Loucy (cell line): ENCODE measurements at regions not wholly inside any gene's neighbourhood (a gene's known extent, or its start where the extent isn't known, plus 50 kb on each side); places are given as distances from the start of the nearest gene placed in this dataset.

ENCODE experiments used
- H2AFZ ChIP-seq: fragments of 200-600 bp; sonication (generic); 2 replicates; pipeline ENCODE4 v1.6.0; 2016; ENCODE audit warnings: antibody characterized with exemption, mild to moderate bottlenecking, low read length, moderate library complexity
- H3F3A ChIP-seq: fragments of 200-600 bp; 2 replicates; pipeline ENCODE4 v1.6.0; 2016; ENCODE audit warnings: antibody characterized with exemption, low read depth, mild to moderate bottlenecking
- H3K27me3 ChIP-seq: fragments of 200-600 bp; sonication (generic); 2 replicates; pipeline ENCODE4 v1.6.1; 2014; ENCODE audit warnings: low read length, mild to moderate bottlenecking; ENCODE audit not compliant: insufficient read depth, poor library complexity, severe bottlenecking
- H3K36me3 ChIP-seq: fragments of 200-600 bp; sonication (generic); 2 replicates; pipeline ENCODE4 v1.6.1; 2016; ENCODE audit warnings: low read length; ENCODE audit not compliant: insufficient read depth
- H3K4me1 ChIP-seq: fragments of 200-600 bp; sonication (generic); 2 replicates; pipeline ENCODE4 v1.5.1; 2014; ENCODE audit warnings: low read length, mild to moderate bottlenecking; ENCODE audit not compliant: insufficient read depth, poor library complexity, severe bottlenecking
- H3K4me2 ChIP-seq: fragments of 200-600 bp; sonication (generic); 2 replicates; pipeline ENCODE4 v1.6.0; 2014; ENCODE audit warnings: antibody characterized with exemption, low read length, low read depth, mild to moderate bottlenecking; ENCODE audit not compliant: poor library complexity, severe bottlenecking
- H3K4me3 ChIP-seq: fragments of 200-600 bp; sonication (generic); 2 replicates; pipeline ENCODE4 v1.5.1; 2014; ENCODE audit warnings: low read length, mild to moderate bottlenecking, mixed read lengths; ENCODE audit not compliant: poor library complexity, severe bottlenecking
- H3K79me2 ChIP-seq: fragments of 200-600 bp; sonication (generic); 2 replicates; pipeline ENCODE4 v1.6.1; 2014; ENCODE audit warnings: low read length; ENCODE audit not compliant: insufficient read depth
- H3K9ac ChIP-seq: fragments of 200-600 bp; sonication (generic); 2 replicates; pipeline ENCODE4 v1.6.0; 2014; ENCODE audit warnings: mild to moderate bottlenecking, low read depth, low read length, moderate library complexity; ENCODE audit not compliant: poor library complexity, severe bottlenecking
- H3K9me2 ChIP-seq: fragments of 200-600 bp; sonication (generic); replicated peaks from 2 replicates; pipeline ENCODE4 v1.6.1; 2016; ENCODE audit warnings: low read depth, low read length, mixed read lengths
- H3K9me3 ChIP-seq: fragments of 200-600 bp; sonication (generic); 2 replicates; pipeline ENCODE4 v1.6.1; 2014; ENCODE audit warnings: mild to moderate bottlenecking, antibody characterized with exemption, low read length, low read depth; ENCODE audit not compliant: insufficient read depth
- H4K20me1 ChIP-seq: fragments of 200-600 bp; sonication (generic); 2 replicates; pipeline ENCODE4 v1.6.0; 2014; ENCODE audit warnings: antibody characterized with exemption, low read length, mild to moderate bottlenecking; ENCODE audit not compliant: insufficient read depth, poor library complexity, severe bottlenecking
- CTCF ChIP-seq: fragments of 200-600 bp; sonication (generic); conservative IDR thresholded peaks from 2 replicates; pipeline ENCODE4 v1.5.1; 2014; ENCODE audit warnings: mild to moderate bottlenecking, antibody characterized with exemption, low read length
- EZH2phosphoT487 ChIP-seq: fragments of 200-600 bp; IDR thresholded peaks from 2 replicates; pipeline ENCODE4 v1.6.1; 2018; ENCODE audit warnings: antibody characterized with exemption, mild to moderate bottlenecking, moderate library complexity, borderline replicate concordance

DNA sequence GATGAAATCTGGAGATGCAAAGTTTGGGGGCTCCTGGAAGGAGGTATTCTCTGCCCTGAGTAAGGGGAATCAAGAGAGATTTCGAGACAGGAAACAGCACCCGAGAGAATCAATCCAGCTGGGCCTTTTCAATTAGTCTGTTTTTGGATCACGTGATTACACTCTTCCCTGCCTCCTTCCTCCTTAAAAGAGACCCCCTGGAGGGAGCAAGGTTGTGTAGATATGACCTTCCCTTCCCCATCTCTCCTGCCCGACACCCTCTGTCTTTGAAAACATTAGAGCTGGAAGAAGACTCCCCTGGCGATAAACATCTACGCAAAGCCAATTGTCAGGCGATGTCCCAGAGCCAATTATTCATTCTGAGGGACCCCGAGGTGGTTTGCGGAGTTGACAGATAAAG is 407.9 kb downstream of the MIAT start:
- H3K79me2 ChIP-seq = no peaks in the 10 kb centered on the region
- H3K4me3 ChIP-seq = no peak overlapping the region
- no peaks in the 10 kb centered on the region for H3K9me2 ChIP-seq
- H3K36me3 ChIP-seq = no peaks in the 10 kb centered on the region
- H2AFZ ChIP-seq = no peak overlapping the region
- no peaks in the 10 kb centered on the region for H3K27me3 ChIP-seq
- no peaks in the 10 kb centered on the region for H3K9me3 ChIP-seq
- H4K20me1 ChIP-seq = no peaks in the 10 kb centered on the region
- no peak overlapping the region for H3K9ac ChIP-seq
- no peak for TF ChIP-seq EZH2phosphoT487
- H3K4me1 ChIP-seq = no peaks in the 10 kb centered on the region
- no peak overlapping the region for H3K4me2 ChIP-seq
- no peaks in the 10 kb centered on the region for H3F3A ChIP-seq

DNA sequence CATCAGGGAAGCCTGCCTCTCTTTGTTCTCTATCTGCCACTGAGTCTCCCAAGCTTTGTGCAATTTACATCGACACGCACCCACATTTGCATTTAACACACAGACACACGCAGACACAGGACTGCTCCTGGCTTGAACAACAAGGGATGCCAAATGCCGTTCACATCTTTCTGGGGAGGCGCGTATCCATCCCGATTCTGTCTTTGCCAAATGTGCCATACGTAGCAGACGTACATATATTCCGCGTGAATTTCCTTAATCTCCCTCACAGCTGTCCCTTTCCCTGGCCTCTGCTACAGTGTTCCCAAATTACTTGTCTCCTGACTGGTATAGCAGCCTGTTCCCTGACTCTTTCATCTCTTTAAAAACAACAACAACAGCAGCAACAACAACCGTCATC is 409.5 kb downstream of the MIAT start:
- TF ChIP-seq CTCF (no peak), EZH2phosphoT487 (no peak)
- Histone ChIP-seq H3K9ac (no peak overlapping the region), H3F3A (no peaks in the 10 kb centered on the region), H3K27me3 (no peaks in the 10 kb centered on the region), H3K4me3 (no peak overlapping the region), H3K9me3 (no peaks in the 10 kb centered on the region), H3K36me3 (no peaks in the 10 kb centered on the region), H3K9me2 (no peaks in the 10 kb centered on the region), H4K20me1 (no peaks in the 10 kb centered on the region), H2AFZ (no peak overlapping the region), H3K4me2 (no peak overlapping the region), H3K79me2 (no peaks in the 10 kb centered on the region), H3K4me1 (no peaks in the 10 kb centered on the region)

- no peak overlapping the region for H3K9ac ChIP-seq
- H3F3A ChIP-seq = no peaks in the 10 kb centered on the region
- H3K4me3 ChIP-seq = no peak overlapping the region
- H2AFZ ChIP-seq = no peak overlapping the region
- H4K20me1 ChIP-seq = no peaks in the 10 kb centered on the region
- no peak overlapping the region for H3K4me2 ChIP-seq
- TF ChIP-seq EZH2phosphoT487 = no peak
- no peak for TF ChIP-seq CTCF
- H3K79me2 ChIP-seq = no peaks in the 10 kb centered on the region
- no peaks in the 10 kb centered on the region for H3K4me1 ChIP-seq
- no peaks in the 10 kb centered on the region for H3K36me3 ChIP-seq
- H3K9me2 ChIP-seq = no peaks in the 10 kb centered on the region
- no peaks in the 10 kb centered on the region for H3K9me3 ChIP-seq
- H3K27me3 ChIP-seq = no peaks in the 10 kb centered on the region
Measured at GRCh38 chr22:27068121-27068520, 410.7 kb downstream of the MIAT start.

DNA sequence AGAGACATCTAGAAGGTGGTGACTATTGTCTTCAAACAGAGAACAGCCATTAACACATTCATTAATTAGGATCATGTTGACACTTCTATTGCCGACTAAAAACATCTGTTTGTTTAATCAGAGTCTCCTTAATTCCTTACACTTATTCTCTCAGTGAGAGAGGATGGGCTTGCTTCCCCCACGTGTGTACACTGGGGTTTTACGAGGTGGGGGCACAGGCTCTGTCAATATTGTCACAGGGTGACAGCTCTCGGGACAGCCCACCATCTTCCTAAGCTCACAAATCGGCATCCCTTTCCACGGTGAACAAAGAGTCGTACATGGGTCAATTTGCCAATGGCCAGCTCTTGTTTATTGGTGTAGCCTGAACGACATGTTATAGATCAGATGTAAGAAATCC is 413.2 kb downstream of the MIAT start:
- Histone ChIP-seq H3K9me3 (no peaks in the 10 kb centered on the region), H3K4me1 (no peaks in the 10 kb centered on the region), H3K4me2 (no peak overlapping the region), H4K20me1 (no peaks in the 10 kb centered on the region), H3K9me2 (no peaks in the 10 kb centered on the region), H3K9ac (no peak overlapping the region), H3K36me3 (no peaks in the 10 kb centered on the region), H3K79me2 (no peaks in the 10 kb centered on the region), H3K27me3 (no peaks in the 10 kb centered on the region), H3F3A (no peaks in the 10 kb centered on the region), H2AFZ (no peak overlapping the region), H3K4me3 (no peak overlapping the region)
- TF ChIP-seq EZH2phosphoT487 (no peak), CTCF (no peak)
